GM18517 (cell line): ENCODE measurements at regions not wholly inside any gene's neighbourhood (a gene's known extent, or its start where the extent isn't known, plus 50 kb on each side); places are given as distances from the start of the nearest gene placed in this dataset.
"Not testable (repeated sequence)": the region's sequence is repeated elsewhere in the genome, so short reads cannot be mapped to it uniquely, and the experiment has no call there.

ENCODE experiments used
- ATAC-seq: cut with Tn5 transposase; IDR thresholded peaks from one replicate; pipeline ENCODE4 v1.9.1; 2021; ENCODE audit warnings: mild to moderate bottlenecking, moderate library complexity; ENCODE audit not compliant: unreplicated experiment

DNA sequence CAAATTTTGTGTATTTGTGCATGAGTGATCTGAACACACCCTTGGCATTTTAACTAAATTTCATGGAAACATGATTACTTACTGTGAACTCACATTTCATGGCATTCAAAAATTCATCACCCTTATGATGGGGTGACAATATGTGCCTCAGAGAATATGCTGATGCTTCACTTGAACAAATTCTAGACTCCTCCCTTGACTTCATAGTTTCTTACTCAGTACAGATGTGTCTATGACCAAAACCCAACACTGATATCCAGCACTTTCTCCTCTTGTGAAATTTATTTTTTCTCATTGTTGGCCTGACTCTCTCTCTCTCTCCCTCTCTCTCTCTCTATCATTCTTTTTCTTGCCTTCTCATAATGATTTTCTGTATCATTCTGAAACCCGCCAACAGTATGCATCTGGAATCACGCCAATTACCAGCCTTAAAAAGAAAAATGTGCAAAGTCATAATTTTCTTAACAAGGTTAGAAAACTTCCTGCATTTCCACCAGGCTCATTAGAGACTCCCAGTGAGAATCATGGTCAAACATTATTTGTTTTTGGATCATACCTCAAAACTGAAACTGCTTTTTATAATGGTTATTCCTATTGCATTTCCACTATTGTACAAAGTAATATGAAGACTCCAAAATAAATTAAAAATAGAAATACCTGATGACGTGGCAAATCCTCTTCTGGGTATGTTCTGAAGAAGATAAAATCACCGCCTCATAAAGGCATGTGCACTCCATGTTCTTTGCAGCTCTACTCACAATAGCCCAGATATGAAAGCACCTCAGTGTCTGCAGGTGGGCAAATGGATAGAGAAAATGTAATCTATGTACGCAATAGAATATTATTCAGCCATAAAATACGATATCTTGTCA lies 722.2 kb downstream of the TMEM121 start:
- ATAC-seq = no peak

GRCh38 chr14:106253995-106254394 lies 727.6 kb downstream of the TMEM121 start:
- ATAC-seq = not testable (repeated sequence)

GRCh38 chr14:106257569-106257994 lies 731.2 kb downstream of the TMEM121 start:
- not testable (repeated sequence) for ATAC-seq

DNA sequence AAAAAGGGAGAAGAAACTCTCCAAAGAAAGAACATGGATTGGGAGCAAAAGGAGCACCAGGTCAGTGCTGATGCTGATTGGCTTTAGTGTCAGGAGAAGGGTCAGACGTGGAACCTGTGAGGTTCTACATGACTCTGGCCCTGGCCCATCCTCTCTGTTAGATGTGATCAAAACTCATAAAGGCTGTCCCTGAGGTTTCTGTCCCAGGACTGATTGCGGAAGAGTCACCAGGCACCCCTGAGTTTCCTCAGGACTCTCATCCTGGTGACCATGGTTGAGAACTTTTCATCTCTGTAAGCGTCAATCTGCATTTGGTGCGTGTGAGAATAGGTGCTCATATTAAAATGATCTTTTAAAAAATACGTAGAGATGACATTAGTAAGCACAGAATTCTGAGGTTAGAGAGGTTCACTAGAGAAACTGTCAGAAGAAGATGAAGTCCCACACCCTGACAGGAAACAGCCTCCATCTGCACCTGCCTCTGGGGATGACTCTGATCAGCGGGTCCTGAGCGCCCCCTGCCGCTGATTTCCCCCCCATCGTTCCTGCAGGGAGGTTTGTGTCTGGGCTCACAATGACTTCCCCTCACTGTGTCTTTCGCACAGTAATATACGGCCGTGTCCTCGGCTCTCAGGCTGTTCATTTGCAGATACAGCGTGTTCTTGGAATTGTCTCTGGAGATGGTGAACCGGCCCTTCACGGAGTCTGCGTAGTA lies 741.8 kb downstream of the TMEM121 start:
- no peak for ATAC-seq

GRCh38 chr14:106269029-106269428 lies 742.6 kb downstream of the TMEM121 start:
- ATAC-seq = no peak

DNA sequence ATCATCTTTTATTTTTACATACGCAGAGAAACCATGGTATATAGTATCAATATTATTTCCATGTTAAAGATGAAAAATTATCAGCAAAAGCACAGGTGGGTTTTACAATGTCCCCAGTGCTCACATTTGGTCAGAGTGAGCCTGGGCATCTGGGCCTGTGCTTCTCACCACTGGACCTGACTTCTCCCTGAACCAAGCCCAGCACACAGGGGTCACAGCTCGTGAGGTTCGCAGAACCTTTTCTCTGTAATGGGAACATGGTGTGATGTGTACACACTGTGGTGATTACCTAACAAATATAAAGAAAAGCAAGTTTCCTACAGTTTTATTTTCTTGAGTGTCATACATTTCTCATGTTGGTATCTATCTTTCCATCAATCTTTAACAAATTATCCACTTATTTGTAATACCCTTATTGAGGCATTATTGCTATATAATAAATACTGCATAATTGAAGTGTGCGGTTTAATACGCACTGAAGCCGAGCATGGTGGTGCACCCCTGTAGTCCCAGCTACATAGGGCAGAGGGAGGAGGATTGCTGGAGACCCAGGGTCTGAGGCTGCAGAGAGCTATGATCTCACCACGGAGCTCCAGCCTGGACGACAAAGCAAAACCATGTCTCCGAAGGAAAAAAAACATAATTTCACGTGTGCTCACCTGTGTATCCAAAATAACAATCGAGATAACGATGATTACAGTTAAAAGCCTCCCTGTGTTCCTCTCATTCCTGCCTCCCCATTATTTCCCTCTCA lies 743.2 kb downstream of the TMEM121 start:
- no peak for ATAC-seq

DNA sequence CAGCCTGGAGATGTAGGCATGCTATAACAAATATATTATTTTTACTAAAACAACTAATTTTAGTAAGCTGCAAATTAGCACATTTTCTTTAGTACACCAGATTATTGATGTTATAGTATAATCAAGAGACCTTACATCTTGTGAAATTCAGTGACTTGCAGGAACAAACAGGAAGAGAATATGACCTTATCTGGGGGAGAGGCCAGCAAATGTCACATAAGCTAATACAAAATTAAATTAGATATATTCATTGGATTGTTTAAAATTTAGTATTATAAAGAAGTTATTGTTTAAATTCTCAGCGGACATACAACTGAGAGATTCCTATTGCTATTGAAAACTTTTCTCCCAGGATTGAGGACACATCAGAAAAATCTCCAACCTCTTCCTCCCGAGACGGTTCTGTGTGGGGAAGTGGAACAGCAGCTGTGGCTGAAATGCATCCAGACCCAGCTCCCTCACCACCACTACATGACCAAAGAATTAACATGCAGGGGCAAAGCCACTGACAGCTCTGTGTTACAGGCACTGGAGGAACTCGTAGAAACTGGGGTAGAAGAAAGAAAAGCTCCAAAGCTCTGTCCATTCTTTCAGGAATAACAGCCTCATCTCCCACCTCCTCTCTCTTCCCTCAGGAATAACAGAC lies 744.2 kb downstream of the TMEM121 start:
- not testable (repeated sequence) for ATAC-seq

GRCh38 chr14:106276326-106277267 lies 750.2 kb downstream of the TMEM121 start:
- ATAC-seq = no peak

DNA sequence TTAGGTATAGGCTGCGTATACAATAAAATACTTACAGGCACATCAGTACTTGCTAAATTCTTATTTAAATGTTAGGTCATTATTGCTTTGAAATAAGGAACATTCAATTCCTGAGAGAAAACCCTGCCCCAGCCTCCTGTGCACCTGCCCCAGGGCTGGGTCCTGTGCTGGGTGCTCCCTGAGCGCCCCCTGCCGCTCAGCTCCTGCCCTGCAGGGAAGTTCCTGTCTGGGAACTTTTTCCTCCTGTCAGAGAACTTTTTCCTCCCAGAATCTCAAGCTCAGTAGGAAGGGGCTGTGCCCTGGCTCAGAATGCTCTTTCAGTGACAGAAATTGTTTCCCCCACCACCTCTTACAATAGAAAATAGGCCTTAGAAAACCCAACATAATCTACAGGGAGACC lies 751.1 kb downstream of the TMEM121 start:
- ATAC-seq = no peak

DNA sequence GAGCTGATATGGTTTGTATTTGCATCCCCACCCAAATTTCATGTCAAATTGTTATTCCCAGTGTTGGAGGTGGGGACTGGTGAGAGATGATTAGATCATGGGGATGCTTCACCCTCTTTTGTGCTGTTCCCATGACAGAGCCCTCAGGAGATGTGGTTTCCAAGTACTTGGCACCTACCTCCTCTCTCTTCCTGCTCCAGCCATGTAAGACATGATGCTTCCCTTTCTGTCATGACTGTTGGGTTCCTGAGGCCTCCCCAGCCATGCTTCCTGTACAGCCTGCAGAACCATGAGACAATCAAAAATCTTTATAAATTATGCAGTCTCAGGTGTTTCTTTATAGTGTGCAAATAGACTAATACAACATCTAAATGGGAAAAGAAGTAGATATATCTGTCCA lies 754.5 kb downstream of the TMEM121 start:
- no peak for ATAC-seq

- no peak for ATAC-seq
Measured at GRCh38 chr14:106286697-106287290, 760.4 kb downstream of the TMEM121 start.

GRCh38 chr14:106287506-106287905 lies 761.1 kb downstream of the TMEM121 start:
- ATAC-seq = no peak

- no peak for ATAC-seq
Measured at GRCh38 chr14:106291626-106292025, 765.2 kb downstream of the TMEM121 start.

- ATAC-seq = no peak
Measured at GRCh38 chr14:106294324-106294723, 767.9 kb downstream of the TMEM121 start.

DNA sequence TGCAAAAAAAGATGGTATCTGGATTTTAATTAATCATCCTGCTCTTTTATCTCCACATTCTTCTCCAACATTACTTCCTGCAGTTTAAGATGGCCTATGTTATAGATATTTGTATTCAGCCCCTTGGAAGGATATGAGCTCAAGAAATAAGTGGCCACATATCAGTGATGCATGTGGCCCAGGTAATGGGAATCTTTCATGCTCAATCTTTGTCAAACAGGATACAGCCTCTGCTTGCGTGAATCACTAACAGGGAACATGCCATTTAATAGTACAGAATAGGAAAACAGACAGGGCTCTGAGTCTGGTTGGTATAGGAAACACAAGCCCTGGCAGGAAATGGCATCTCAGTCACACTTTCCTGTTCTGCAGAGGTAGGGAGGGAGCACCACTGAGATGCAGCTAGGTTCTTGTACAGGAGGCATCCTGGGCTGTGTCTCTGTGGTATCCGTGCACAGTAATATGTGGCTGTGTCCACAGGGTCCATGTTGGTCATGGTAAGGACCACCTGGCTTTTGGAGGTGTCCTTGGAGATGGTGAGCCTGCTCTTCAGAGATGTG lies 774.6 kb downstream of the TMEM121 start:
- not testable (repeated sequence) for ATAC-seq

- ATAC-seq = not testable (repeated sequence)
Measured at GRCh38 chr14:106301609-106302008, 775.2 kb downstream of the TMEM121 start.

DNA sequence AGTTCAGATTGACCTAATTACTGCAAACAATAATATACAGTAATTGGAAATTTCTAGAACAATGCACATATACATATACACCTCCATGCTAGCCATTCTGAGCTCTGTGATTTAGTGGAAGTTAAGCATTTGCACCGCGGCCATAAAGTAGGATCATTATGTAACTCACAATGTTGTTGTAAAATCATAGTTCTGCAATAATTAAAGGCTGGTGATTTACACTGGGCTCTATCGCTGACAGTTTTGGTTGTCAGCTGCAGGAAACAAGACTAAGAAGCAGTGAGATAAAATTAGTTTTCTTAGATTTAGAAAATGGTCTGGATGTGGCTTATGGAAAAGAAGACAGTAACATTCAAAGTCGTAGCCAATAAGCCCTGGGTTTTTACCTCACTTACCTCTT lies 776.3 kb downstream of the TMEM121 start:
- no peak for ATAC-seq

DNA sequence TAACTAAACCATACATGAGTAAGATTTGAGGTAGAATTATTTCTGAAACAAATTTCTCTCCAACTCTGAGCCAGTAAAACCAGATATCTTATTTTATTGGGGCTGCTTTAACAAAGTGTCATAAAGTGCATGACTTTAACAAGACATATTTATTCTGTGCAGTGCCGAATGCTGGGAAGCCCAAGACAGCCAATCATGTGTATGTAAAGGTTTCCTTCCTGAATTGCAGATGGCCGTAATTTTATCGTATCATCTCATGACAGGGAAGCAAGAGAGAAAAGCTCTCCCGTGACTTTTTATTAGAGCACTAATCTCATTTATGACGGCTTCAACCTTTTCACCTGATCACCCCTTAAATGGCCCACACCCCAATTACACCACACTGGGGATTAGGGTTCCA lies 777.9 kb downstream of the TMEM121 start:
- no peak for ATAC-seq

DNA sequence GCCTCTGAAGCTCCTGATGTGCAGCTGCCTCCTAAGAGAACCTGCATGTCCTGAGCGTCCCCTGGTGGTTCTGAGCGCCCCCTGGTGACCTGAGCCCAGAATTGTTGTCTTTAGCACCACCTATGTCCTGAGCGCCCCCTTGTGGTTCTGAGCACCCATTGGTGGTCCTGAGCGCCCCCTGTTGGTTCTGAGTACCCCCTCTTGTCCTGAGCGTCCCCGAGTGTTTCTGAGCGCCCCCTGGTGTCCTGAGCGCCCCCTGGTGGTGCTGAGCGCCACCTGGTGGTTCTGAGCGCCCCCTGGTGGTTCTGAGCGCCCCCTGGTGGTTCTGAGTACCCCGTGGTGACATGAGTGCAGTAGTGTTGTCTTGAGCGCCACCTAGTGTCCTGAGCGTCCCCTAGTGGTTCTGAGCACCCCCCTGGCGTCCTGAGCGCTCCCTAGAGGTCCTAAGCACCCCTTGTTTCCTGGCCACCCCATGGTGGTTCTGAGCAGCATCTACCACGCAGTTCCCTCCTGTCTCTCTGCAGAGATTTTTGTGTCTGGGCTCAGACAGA lies 782.5 kb downstream of the TMEM121 start:
- peak; percentile 89 for ATAC-seq
